ENCODE measurements at regions not wholly inside any gene's neighbourhood (a gene's known extent, or its start where the extent isn't known, plus 50 kb on each side); places are given as distances from the start of the nearest gene placed in this dataset.
"Not testable (repeated sequence)": the region's sequence is repeated elsewhere in the genome, so short reads cannot be mapped to it uniquely, and the experiment has no call there.

- no peaks in the 10 kb centered on the region for H3K9me3 ChIP-seq
Measured at GRCh38 chr2:182545420-182546167, 118.8 kb upstream of the PDE1A start.

GRCh38 chr2:182548031-182548950 is 121.5 kb upstream of the PDE1A start:
- no peak overlapping the region for H3K27ac ChIP-seq
- no peaks in the 10 kb centered on the region for H3K27me3 ChIP-seq (replicated peaks; ENCODE audit: insufficient read depth)
- no peaks in the 10 kb centered on the region for H3K36me3 ChIP-seq
- TF ChIP-seq POLR2A (IDR thresholded peaks at IDR 0.05) (no peak), CTCF (IDR thresholded peaks at IDR 0.05) (no peak), POLR2AphosphoS5 (IDR thresholded peaks at IDR 0.05) (no peak)
- WGBS, result 66% methylated on average over 7 of the region's 7 CpGs
- no peaks in the 10 kb centered on the region for H3K4me1 ChIP-seq (replicated peaks)
- H3K4me3 ChIP-seq, result no peak overlapping the region
- no peak for DNase-seq (ENCODE audit: low spot score)
- H3K9me3 ChIP-seq, result no peaks in the 10 kb centered on the region
- intact Hi-C loops (cut with DNase I), result no loop called here

More at GRCh38 chr2:182545420-182546167, 118.8 kb upstream of the PDE1A start:
- Histone ChIP-seq H3K27ac (no peak overlapping the region), H3K27me3 (replicated peaks; ENCODE audit: insufficient read depth) (no peaks in the 10 kb centered on the region), H3K4me1 (replicated peaks) (no peaks in the 10 kb centered on the region), H3K36me3 (no peaks in the 10 kb centered on the region), H3K4me3 (no peak overlapping the region)
- WGBS, result 39% methylated on average over 3 of the region's 3 CpGs
- DNase-seq (ENCODE audit: low spot score), result no peak
- TF ChIP-seq POLR2A (IDR thresholded peaks at IDR 0.05) (no peak), CTCF (IDR thresholded peaks at IDR 0.05) (no peak), POLR2AphosphoS5 (IDR thresholded peaks at IDR 0.05) (no peak)
- intact Hi-C loops (cut with DNase I), result no loop called here

GRCh38 chr2:182550234-182550633 is 123.4 kb upstream of the PDE1A start:
- Histone ChIP-seq H3K27me3 (replicated peaks; ENCODE audit: insufficient read depth) (no peaks in the 10 kb centered on the region), H3K9me3 (no peaks in the 10 kb centered on the region), H3K27ac (no peak overlapping the region), H3K36me3 (no peaks in the 10 kb centered on the region), H3K4me3 (no peak overlapping the region), H3K4me1 (replicated peaks) (no peaks in the 10 kb centered on the region)
- intact Hi-C loops (cut with DNase I), result no loop called here
- no peak for DNase-seq (ENCODE audit: low spot score)
- WGBS, result 53% methylated on average over 4 of the region's 4 CpGs
- TF ChIP-seq CTCF (IDR thresholded peaks at IDR 0.05) (no peak), POLR2AphosphoS5 (IDR thresholded peaks at IDR 0.05) (no peak), POLR2A (IDR thresholded peaks at IDR 0.05) (no peak)

- H3K4me1 ChIP-seq (replicated peaks); H3K9me3 ChIP-seq; intact Hi-C loops (cut with DNase I); H3K27ac ChIP-seq; H3K4me3 ChIP-seq; DNase-seq (ENCODE audit: low spot score); H3K36me3 ChIP-seq; H3K27me3 ChIP-seq (replicated peaks; ENCODE audit: insufficient read depth): not testable (repeated sequence)
- 90% methylated on average over 5 of the region's 5 CpGs for WGBS
Measured at GRCh38 chr2:182552232-182552631, 125.4 kb upstream of the PDE1A start.

- H3K27me3 ChIP-seq (replicated peaks; ENCODE audit: insufficient read depth); DNase-seq (ENCODE audit: low spot score); H3K9me3 ChIP-seq; H3K36me3 ChIP-seq; H3K4me3 ChIP-seq; intact Hi-C loops (cut with DNase I); H3K27ac ChIP-seq; H3K4me1 ChIP-seq (replicated peaks): not testable (repeated sequence)
- WGBS, result 98% methylated on average over 16 of the region's 16 CpGs
Measured at GRCh38 chr2:182552785-182553184, 125.9 kb upstream of the PDE1A start.
